H9 (cell line): ENCODE measurements at regions not wholly inside any gene's neighbourhood (a gene's known extent, or its start where the extent isn't known, plus 50 kb on each side); places are given as distances from the start of the nearest gene placed in this dataset.

Experiments
- DNase-seq: peaks from one replicate; pipeline ENCODE4 v3.0.0-alpha.2; 2017
- H2AFZ ChIP-seq: one replicate; pipeline ENCODE4 v1.6.1; 2013; ENCODE audit warnings: mild to moderate bottlenecking, low read length, control low read depth, moderate library complexity
- H2AK5ac ChIP-seq: 2 replicates; pipeline ENCODE4 v1.6.1; 2013; ENCODE audit warnings: low read length, control low read depth, mixed read lengths; ENCODE audit not compliant: insufficient read length
- H2BK120ac ChIP-seq: one replicate; pipeline ENCODE4 v1.6.1; 2013; ENCODE audit warnings: low read depth, mild to moderate bottlenecking, low read length, control low read depth, inconsistent platforms; ENCODE audit not compliant: poor library complexity, severe bottlenecking
- H2BK12ac ChIP-seq: 2 replicates; pipeline ENCODE4 v1.6.1; 2013; ENCODE audit warnings: low read length, control low read depth, mixed read lengths, low read depth; ENCODE audit not compliant: insufficient read length
- H2BK15ac ChIP-seq: 2 replicates; pipeline ENCODE4 v1.6.1; 2013; ENCODE audit warnings: low read depth, low read length, control low read depth
- H2BK20ac ChIP-seq: one replicate; pipeline ENCODE4 v1.6.1; 2013; ENCODE audit warnings: low read depth, mild to moderate bottlenecking, low read length, control low read depth, inconsistent platforms; ENCODE audit not compliant: poor library complexity, severe bottlenecking
- H2BK5ac ChIP-seq: 2 replicates; pipeline ENCODE4 v1.6.1; 2013; ENCODE audit warnings: low read length, control low read depth, mixed read lengths; ENCODE audit not compliant: insufficient read length
- H3K14ac ChIP-seq: 2 replicates; pipeline ENCODE4 v1.6.1; 2013; ENCODE audit warnings: low read length, control low read depth; ENCODE audit not compliant: insufficient read depth
- H3K18ac ChIP-seq: 2 replicates; pipeline ENCODE4 v1.6.1; 2013; ENCODE audit warnings: low read depth, mild to moderate bottlenecking, mixed read lengths, low read length, control low read depth; ENCODE audit not compliant: insufficient read length
- H3K23ac ChIP-seq: 2 replicates; pipeline ENCODE4 v1.6.1; 2013; ENCODE audit warnings: low read length, control low read depth, mixed read lengths, low read depth; ENCODE audit not compliant: insufficient read length
- H3K23me2 ChIP-seq: 2 replicates; pipeline ENCODE4 v1.6.1; 2013; ENCODE audit warnings: low read depth, mild to moderate bottlenecking, mixed read lengths, low read length, control low read depth; ENCODE audit not compliant: insufficient read length, poor library complexity, severe bottlenecking
- H3K27ac ChIP-seq: 2 replicates; pipeline ENCODE4 v1.5.1; 2013; ENCODE audit warnings: low read length, control low read depth, mixed read lengths, low read depth; ENCODE audit not compliant: insufficient read length
- H3K27me3 ChIP-seq: 2 replicates; pipeline ENCODE4 v1.6.1; 2013; ENCODE audit warnings: low read length, control low read depth, inconsistent platforms; ENCODE audit not compliant: insufficient read depth
- H3K4ac ChIP-seq: 2 replicates; pipeline ENCODE4 v1.6.1; 2013; ENCODE audit warnings: low read depth, mild to moderate bottlenecking, control low read depth, inconsistent platforms, low read length, moderate library complexity
- H3K4me1 ChIP-seq: 2 replicates; pipeline ENCODE4 v1.6.1; 2013; ENCODE audit warnings: low read length, control low read depth, inconsistent platforms; ENCODE audit not compliant: insufficient read depth
- H3K4me2 ChIP-seq: 2 replicates; pipeline ENCODE4 v1.6.1; 2013; ENCODE audit warnings: low read length, control low read depth, mixed read lengths; ENCODE audit not compliant: insufficient read length, insufficient read depth
- H3K56ac ChIP-seq: 2 replicates; pipeline ENCODE4 v1.6.1; 2013; ENCODE audit warnings: low read depth, mild to moderate bottlenecking, mixed read lengths, low read length, control low read depth; ENCODE audit not compliant: insufficient read length
- H3K79me1 ChIP-seq: 2 replicates; pipeline ENCODE4 v1.6.1; 2013; ENCODE audit warnings: low read depth, mild to moderate bottlenecking, moderate library complexity, low read length, control low read depth, inconsistent platforms; ENCODE audit not compliant: insufficient read depth, poor library complexity, severe bottlenecking
- H3K79me2 ChIP-seq: 2 replicates; pipeline ENCODE4 v1.6.1; 2013; ENCODE audit warnings: low read length, control low read depth, inconsistent platforms; ENCODE audit not compliant: insufficient read depth
- H3K9ac ChIP-seq: 2 replicates; pipeline ENCODE4 v1.6.1; 2013; ENCODE audit warnings: low read length, control low read depth, mixed read lengths; ENCODE audit not compliant: insufficient read length; ENCODE audit errors: extremely low read depth
- H3K9me3 ChIP-seq: one replicate; pipeline ENCODE4 v1.6.1; 2013; ENCODE audit warnings: low read depth, low read length, inconsistent platforms; ENCODE audit not compliant: control insufficient read depth
- H3T11ph ChIP-seq: one replicate; pipeline ENCODE4 v1.6.1; 2013; ENCODE audit warnings: mild to moderate bottlenecking, low read length, control low read depth, inconsistent platforms
- H4K20me1 ChIP-seq: one replicate; pipeline ENCODE4 v1.6.1; 2013; ENCODE audit not compliant: control insufficient read depth, insufficient read length, insufficient read depth
- H4K5ac ChIP-seq: 2 replicates; pipeline ENCODE4 v1.6.1; 2013; ENCODE audit warnings: low read depth, mild to moderate bottlenecking, mixed read lengths, low read length, control low read depth; ENCODE audit not compliant: insufficient read length
- H4K8ac ChIP-seq: replicated peaks from 2 replicates; pipeline ENCODE4 v1.6.1; 2013; ENCODE audit warnings: low read length, control low read depth, mixed read lengths, low read depth; ENCODE audit not compliant: insufficient read length
- H4K91ac ChIP-seq: 2 replicates; pipeline ENCODE4 v1.6.1; 2013; ENCODE audit warnings: low read depth, mild to moderate bottlenecking, moderate library complexity, mixed read lengths, low read length, control low read depth; ENCODE audit not compliant: insufficient read length
- H3K27ac Mint-ChIP-seq, 3 experiments: 2 replicates in 2 of 3; 3 replicates in 1 of 3; pipeline ENCODE4 v1.8.0; 2020 to 2021; ENCODE audit warnings: mixed read lengths in 3 of 3, mild to moderate bottlenecking in 1 of 3, moderate library complexity in 1 of 3
- H3K27me3 Mint-ChIP-seq: 2 replicates; pipeline ENCODE4 v1.8.0; 2021; ENCODE audit warnings: low read depth, mild to moderate bottlenecking, moderate library complexity, mixed read lengths
- H3K36me3 Mint-ChIP-seq, 3 experiments: 2 replicates in 2 of 3; 3 replicates in 1 of 3; pipeline ENCODE4 v1.8.0; 2020 to 2021; ENCODE audit warnings: low read depth in 3 of 3, mixed read lengths in 3 of 3; ENCODE audit not compliant: insufficient read depth in 1 of 3
- H3K4me1 Mint-ChIP-seq, 2 experiments: 2 replicates each; pipeline ENCODE4 v1.8.0; 2020; ENCODE audit warnings: mixed read lengths in 2 of 2
- H3K4me3 Mint-ChIP-seq, 2 experiments: 2 replicates in 1 of 2; 3 replicates in 1 of 2; pipeline ENCODE4 v1.8.0; 2020 to 2021; ENCODE audit warnings: mild to moderate bottlenecking in 2 of 2, mixed read lengths in 2 of 2, moderate library complexity in 1 of 2
- H3K9me3 Mint-ChIP-seq, 2 experiments: 2 replicates in 1 of 2; 3 replicates in 1 of 2; pipeline ENCODE4 v1.8.0; 2020; ENCODE audit warnings: mild to moderate bottlenecking in 2 of 2, mixed read lengths in 2 of 2, moderate library complexity in 1 of 2
- WGBS: extraction: QIAGEN DNeasy Blood & Tissue Kit; methylation state at CpG from one replicate; pipeline ENCODE4 v1.1.7; 2013; ENCODE audit warnings: missing lambda C conversion rate, low lambda C conversion rate, mixed read lengths; ENCODE audit not compliant: insufficient read length; ENCODE audit errors: extremely low coverage; 5-methylcytosine and 5-hydroxymethylcytosine counted together
- TF ChIP-seq, protein P1 (sequence below): fragments of 200-600 bp; sonication (generic); conservative IDR thresholded peaks from 3 replicates; pipeline ENCODE4 v1.8.0; 2021; ENCODE audit warnings: antibody characterized with exemption, mild to moderate bottlenecking

DNA sequence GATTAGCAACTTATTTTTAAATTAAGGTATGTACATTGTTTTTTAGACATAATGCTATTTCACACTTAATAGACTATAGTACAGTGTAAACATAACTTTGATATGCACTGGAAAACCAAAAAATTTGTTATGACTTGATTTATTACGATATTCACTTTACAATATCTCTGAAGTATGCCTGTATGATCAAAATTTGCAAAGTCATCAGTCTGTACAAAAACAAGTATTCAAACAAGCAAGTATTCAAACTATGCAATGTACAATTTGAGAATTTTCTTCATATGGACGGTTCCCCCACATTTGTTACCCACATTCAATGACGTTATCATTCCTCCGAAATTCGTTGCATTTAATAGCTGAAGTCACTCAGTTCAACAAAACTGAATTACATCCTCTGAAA is 147.9 kb downstream of the AVL9 start:
- Histone ChIP-seq H3T11ph (no peak overlapping the region), H4K20me1 (no peaks in the 10 kb centered on the region), H2AK5ac (no peak overlapping the region), H3K79me1 (no peaks in the 10 kb centered on the region), H3K4ac (no peak overlapping the region), H2BK5ac (no peak overlapping the region), H3K18ac (no peak overlapping the region), H3K9ac (no peak overlapping the region), H3K27me3 (no peaks in the 10 kb centered on the region), H4K8ac (no peak overlapping the region), H3K27ac (no peak overlapping the region), H3K4me2 (no peak overlapping the region), H2BK15ac (no peak overlapping the region), H2AFZ (no peak overlapping the region), H2BK20ac (no peak overlapping the region), H3K4me1 (no peaks in the 10 kb centered on the region), H2BK12ac (no peak overlapping the region), H3K23ac (no peak overlapping the region), H3K56ac (no peak overlapping the region), H4K91ac (no peak overlapping the region), H3K23me2 (no peaks in the 10 kb centered on the region), H2BK120ac (no peak overlapping the region), H3K14ac (no peak overlapping the region), H3K79me2 (no peaks in the 10 kb centered on the region), H4K5ac (no peak overlapping the region), H3K9me3 (no peaks in the 10 kb centered on the region)
- TF ChIP-seq, protein P1, sequence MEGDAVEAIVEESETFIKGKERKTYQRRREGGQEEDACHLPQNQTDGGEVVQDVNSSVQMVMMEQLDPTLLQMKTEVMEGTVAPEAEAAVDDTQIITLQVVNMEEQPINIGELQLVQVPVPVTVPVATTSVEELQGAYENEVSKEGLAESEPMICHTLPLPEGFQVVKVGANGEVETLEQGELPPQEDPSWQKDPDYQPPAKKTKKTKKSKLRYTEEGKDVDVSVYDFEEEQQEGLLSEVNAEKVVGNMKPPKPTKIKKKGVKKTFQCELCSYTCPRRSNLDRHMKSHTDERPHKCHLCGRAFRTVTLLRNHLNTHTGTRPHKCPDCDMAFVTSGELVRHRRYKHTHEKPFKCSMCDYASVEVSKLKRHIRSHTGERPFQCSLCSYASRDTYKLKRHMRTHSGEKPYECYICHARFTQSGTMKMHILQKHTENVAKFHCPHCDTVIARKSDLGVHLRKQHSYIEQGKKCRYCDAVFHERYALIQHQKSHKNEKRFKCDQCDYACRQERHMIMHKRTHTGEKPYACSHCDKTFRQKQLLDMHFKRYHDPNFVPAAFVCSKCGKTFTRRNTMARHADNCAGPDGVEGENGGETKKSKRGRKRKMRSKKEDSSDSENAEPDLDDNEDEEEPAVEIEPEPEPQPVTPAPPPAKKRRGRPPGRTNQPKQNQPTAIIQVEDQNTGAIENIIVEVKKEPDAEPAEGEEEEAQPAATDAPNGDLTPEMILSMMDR: no peak
- Mint-ChIP-seq H3K36me3 (peaks cover 0 to 5% (median 3%) of the 10 kb centered on the region in 3 experiments; a peak in 3 of 7 replicates), H3K27ac (no peak overlapping the region), H3K4me3 (no peak overlapping the region), H3K9me3 (no peaks in the 10 kb centered on the region; a peak in 1 of 5 replicates), H3K4me1 (no peaks in the 10 kb centered on the region), H3K27me3 (no peaks in the 10 kb centered on the region)
- no peak for DNase-seq
- WGBS: no CpG with 5 or more reads among the region's 5 CpGs
